Fibroblast of skin of right biceps (primary cell): ENCODE measurements at regions not wholly inside any gene's neighbourhood (a gene's known extent, or its start where the extent isn't known, plus 50 kb on each side); places are given as distances from the start of the nearest gene placed in this dataset.

ENCODE experiments used
- DNase-seq: peaks from one replicate; pipeline ENCODE4 v3.0.0-alpha.2; 2013

- no peak for DNase-seq
Measured at GRCh38 chr2:206845877-206846276, 80.5 kb downstream of the FASTKD2 start.

GRCh38 chr2:206846331-206846730 lies 80.9 kb downstream of the FASTKD2 start:
- DNase-seq: no peak

- no peak for DNase-seq
Measured at GRCh38 chr2:206846981-206847834, 81.8 kb downstream of the FASTKD2 start.

DNA sequence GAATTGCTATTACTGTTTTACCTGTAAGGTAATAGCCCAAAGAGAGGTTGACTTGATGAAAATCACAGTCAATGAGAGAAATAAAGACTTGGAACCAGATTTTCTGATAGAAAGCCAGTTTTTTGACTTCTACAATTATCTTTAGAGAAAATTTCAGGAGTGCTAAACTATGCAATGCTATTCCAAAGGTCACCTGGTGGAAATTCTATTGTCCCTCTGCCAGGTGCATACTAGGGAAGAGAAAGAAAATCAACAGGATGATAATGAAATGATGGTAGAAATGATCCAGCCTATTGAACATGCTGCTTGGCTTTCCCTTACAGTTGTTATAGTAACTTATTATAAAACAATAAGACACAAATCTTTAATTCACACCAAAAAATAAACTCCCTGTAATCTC lies 85.0 kb downstream of the FASTKD2 start:
- DNase-seq: no peak

DNA sequence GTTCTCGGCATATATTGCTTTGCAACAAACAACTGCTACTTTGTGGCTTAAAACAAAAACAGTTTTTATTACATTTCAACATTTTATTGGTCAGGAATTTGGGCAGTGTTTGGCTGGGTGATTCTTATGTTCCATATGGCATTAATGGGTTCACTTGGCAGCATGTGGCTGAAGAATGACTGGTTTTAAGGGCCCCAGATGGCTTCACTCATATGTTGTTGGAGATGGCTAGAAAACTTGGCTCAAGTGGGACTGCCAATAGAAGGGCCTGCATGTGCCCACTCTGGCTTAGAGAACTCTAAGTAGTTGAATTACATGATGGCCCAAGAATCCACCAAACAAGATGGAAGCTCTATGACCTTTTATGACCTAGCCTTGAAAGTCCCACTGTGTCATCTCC lies 86.1 kb downstream of the FASTKD2 start:
- DNase-seq: no peak

GRCh38 chr2:206853915-206854314 lies 85.4 kb upstream of the CPO start:
- no peak for DNase-seq

- DNase-seq: peak; percentile 3
Measured at GRCh38 chr2:206855585-206856433, 83.5 kb upstream of the CPO start.

- DNase-seq: peak; percentile 57
Measured at GRCh38 chr2:206856513-206856912, 82.8 kb upstream of the CPO start.

DNA sequence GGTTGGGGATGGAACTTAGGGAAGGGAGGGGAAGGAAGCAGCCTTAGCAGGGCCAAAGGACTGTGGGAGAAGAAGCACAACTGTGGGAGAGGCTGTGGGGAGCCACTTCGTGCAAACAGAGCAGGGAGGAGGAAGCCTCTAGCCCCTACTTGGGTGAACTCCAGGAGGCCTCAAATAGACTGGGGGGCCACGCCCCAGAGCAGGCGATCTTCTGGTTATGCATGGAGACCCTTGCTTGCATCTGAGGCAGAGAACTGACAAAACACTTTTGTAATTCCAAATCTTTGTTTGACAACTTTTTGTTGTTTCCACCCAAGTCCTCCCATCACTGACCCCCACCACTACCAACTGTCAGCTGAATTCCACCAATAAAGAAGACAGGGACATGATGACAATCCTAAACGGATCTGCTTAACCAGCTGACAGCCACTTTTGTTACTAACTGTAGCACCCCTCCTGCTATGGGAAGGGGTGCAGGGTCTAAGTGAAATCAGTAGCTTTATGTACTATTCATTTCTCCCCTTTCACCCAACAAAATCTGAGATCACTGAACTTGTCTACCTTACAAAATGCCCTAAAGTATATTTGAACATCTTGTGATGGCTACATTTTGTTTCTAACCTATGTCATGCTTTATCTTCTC lies 80.5 kb upstream of the CPO start:
- no peak for DNase-seq

GRCh38 chr2:206859330-206859739 lies 80.0 kb upstream of the CPO start:
- DNase-seq: no peak

DNA sequence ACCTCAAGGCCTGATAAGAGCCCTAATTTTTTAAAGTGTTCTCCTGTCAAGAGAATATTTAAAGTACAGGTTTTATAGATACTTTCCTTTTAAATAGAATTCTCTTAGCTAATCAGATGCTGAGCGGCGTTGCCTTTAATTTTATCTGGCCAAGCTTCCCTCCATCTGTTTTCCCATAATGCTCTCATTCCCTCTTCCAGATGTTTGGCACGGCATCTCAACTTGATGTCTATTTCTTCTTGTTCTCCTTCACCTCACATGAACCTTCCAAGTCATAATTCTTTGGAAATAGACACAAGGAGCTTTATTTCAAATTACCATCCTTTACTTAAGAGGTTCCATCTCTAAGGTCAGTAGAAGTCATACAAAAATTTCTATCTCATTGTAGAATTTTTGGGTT lies 76.1 kb upstream of the CPO start:
- DNase-seq: no peak

- no peak for DNase-seq
Measured at GRCh38 chr2:206863716-206864115, 75.6 kb upstream of the CPO start.

DNA sequence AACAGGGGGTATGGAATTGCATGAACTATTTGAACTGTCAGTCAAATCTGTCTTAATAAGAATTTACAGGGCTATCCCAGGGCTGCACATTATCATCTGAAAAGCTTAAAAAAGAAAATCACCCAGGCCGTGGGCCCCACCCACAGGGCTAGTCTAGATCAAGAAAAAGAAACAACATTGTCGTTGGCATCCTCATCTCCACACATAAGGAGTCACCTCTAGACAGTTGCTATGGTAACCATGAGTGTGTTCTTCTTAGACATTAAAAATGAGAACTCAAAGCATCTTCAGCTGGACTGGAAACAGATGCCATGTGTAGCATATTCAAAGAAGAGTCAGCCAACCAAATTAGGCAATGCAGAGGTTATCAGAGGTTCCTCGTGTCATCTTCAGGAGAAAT lies 72.3 kb upstream of the CPO start:
- no peak for DNase-seq

- no peak for DNase-seq
Measured at GRCh38 chr2:206869824-206870495, 69.4 kb upstream of the CPO start.

- DNase-seq: no peak
Measured at GRCh38 chr2:206873423-206873822, 65.9 kb upstream of the CPO start.

GRCh38 chr2:206875701-206876100 lies 63.6 kb upstream of the CPO start:
- no peak for DNase-seq

DNA sequence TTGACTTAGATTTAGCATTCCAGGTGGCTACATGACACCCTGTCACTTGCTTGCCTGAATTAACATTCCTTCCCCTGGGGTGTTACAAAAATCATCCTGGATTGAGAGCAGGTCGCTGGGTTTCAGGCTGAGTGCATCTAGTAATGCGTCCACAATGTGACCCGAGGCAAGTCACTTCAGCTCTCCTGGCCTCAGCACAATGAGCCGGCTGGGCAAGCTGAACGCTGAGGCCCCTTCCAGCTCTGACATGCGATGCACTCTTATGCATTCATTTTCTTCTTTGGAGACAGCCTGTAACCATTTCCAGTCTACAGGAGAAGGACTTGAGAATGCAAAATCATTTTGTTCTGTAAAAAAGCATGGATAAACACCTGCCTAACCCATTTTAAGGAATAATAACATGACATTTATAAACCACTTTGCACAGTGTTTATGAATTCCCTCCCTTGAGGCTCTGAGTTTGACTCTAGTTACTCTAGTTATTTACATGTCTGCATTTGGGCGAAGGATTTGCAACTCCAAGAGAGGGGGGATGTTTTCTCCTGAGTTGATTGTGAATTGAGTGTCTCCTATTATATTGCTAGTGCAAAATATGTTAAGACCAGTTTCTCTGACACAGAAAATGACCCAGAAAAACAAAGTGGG lies 63.0 kb upstream of the CPO start:
- DNase-seq: no peak

DNA sequence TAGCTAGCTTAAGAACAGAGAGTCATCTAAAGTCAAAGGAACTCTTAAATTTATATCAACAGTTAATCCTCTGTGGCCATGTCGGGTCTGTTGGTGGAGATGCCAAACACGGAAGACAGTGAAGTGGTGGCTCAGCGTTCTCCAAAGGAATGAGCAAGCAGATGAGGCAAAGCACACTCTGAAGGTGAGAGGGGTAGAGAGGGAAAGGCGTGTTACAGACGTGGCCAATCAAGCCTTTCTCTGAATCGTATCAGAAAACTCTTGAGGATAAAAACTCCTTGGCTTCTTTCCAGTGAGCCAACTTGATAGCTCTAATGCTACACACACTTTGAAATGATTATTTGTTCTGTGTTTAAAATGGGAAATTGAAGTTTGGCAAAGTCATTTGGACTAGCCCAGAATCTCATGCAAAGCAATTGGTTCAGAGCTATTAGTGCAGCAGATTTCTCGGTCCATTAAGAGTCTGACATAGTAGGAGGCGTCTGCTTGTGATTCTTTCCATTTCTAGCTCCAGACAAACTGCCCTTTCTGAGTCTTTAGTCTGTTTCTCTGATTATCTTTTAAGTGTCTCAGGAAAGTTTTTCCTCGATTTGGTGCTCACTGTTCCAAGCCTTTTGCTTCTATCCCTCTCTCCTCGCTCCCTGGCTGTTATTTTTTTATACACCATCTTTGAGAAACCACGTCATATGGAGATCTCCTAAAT lies 57.5 kb upstream of the CPO start:
- no peak for DNase-seq

DNA sequence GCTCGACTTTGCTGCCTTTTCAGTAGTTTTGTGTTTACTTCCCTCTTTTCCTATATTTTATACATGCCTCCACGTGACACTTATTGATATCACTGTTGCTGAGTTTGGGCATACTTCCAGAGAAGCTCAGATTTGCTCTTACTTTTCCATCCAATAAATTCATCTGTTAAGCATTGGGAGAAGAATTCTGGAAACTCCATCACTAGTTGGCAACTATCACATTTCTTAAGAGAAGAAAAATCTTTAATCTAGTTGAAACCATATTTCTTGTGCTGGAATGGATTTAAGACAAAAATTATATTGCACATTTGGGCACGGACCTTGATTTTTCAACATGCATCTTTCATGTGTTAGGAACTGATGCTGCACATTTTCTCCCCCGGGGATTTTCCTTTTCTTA lies 52.6 kb upstream of the CPO start:
- no peak for DNase-seq

- DNase-seq: no peak
Measured at GRCh38 chr2:206887745-206888144, 51.6 kb upstream of the CPO start.
